Stomach smooth muscle (tissue), 2 donors: ENCODE measurements at regions not wholly inside any gene's neighbourhood (a gene's known extent, or its start where the extent isn't known, plus 50 kb on each side); places are given as distances from the start of the nearest gene placed in this dataset.

Experiments used
- H3K27ac ChIP-seq: one replicate; pipeline ENCODE4 v1.7.0; 2013; ENCODE audit warnings: mild to moderate bottlenecking, low read length, inconsistent platforms
- H3K27me3 ChIP-seq, 2 donors: one replicate each; pipeline ENCODE4 v1.7.0; 2013; ENCODE audit warnings: low read length in 2 of 2; ENCODE audit not compliant: insufficient read depth in 2 of 2, control insufficient read depth in 1 of 2
- H3K36me3 ChIP-seq, 2 donors: one replicate each; pipeline ENCODE4 v1.7.0; 2013; ENCODE audit warnings: low read length in 2 of 2; ENCODE audit not compliant: control insufficient read depth in 2 of 2, insufficient read depth in 2 of 2
- H3K4me1 ChIP-seq: one replicate; pipeline ENCODE4 v1.7.0; 2013; ENCODE audit warnings: low read length; ENCODE audit not compliant: control insufficient read depth, insufficient read depth
- H3K4me3 ChIP-seq, 2 donors: one replicate each; pipeline ENCODE4 v1.7.0; 2013; ENCODE audit warnings: low read length in 2 of 2
- H3K9ac ChIP-seq, 2 donors: one replicate each; pipeline ENCODE4 v1.7.0; 2013; ENCODE audit warnings: low read length in 2 of 2, mild to moderate bottlenecking in 1 of 2
- H3K9me3 ChIP-seq, 2 donors: one replicate each; pipeline ENCODE4 v1.7.0; 2013; ENCODE audit warnings: low read length in 2 of 2; ENCODE audit not compliant: control insufficient read depth in 2 of 2
- donor health status: healthy.
- donor health status: Pancreatic carcinoma.

DNA sequence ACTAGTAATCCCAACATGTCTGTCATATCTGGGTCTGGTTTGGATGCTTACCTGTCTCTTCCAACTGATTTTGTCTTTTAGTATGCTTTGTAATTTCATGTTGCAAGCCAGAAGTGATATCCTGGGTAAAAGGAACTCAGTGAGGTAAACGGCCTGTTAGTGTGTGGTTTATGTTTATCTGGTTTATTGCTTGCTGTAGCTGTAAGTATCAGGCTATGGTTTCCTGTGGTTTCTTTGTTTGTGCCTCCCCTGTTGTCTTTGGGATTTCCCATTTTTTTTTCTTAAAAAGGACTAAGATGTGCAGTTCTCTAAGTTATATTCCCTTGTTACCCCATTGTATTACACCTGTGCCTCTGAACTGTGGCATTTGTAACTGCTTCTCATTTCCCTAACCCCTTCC lies 323.5 kb upstream of the POM121L12 start:
- no peak overlapping the region for H3K4me3 ChIP-seq

DNA sequence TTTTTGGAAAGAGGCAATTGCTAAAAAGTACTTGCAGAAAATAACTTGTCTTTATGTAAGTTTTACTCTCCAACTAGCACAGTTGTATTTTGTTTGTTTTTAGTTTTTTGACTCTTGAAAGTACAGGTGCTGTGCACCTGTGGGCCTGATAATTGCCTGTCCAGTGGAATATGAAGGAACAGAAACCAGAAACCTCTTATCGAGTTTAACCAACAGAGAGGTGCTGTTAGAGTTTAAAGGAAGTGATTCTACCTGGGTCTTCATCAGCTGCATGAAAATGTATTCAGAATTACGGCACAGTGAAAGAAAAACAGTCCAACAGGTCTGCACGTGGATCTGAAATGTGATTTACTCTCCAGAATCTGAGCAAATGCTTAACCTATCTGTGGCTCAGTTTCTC lies 326.6 kb upstream of the POM121L12 start:
- Histone ChIP-seq H3K36me3 (no peaks in the 10 kb centered on the region), H3K4me1 (no peaks in the 10 kb centered on the region), H3K27me3 (no peaks in the 10 kb centered on the region), H3K9ac (no peak overlapping the region), H3K9me3 (no peaks in the 10 kb centered on the region), H3K4me3 (no peak overlapping the region), H3K27ac (no peak overlapping the region)

More for the DNA sequence above, 323.5 kb upstream of the POM121L12 start:
- Histone ChIP-seq H3K9me3 (no peaks in the 10 kb centered on the region), H3K36me3 (no peaks in the 10 kb centered on the region), H3K27ac (no peak overlapping the region), H3K9ac (no peak overlapping the region), H3K27me3 (no peaks in the 10 kb centered on the region), H3K4me1 (no peaks in the 10 kb centered on the region)

DNA sequence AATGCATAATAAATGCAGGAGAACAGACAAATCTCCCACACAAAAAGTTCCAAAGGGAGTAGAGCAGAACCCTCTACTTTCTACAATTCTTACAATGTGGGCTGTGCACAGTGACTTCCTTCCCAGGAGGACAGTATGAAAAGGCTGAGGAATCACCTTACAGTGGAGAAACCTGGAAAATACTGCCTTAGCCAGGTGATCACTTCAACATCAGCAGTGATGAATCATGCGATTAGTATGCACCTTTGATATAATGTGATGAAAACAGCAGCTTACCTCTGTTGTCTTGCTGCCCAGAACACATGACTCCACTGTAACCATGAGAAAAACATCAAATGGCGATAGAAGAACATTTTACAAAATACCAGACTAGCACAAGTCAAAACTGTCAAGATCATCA lies 329.7 kb upstream of the POM121L12 start:
- H3K36me3 ChIP-seq, result no peaks in the 10 kb centered on the region
- no peaks in the 10 kb centered on the region for H3K4me1 ChIP-seq
- H3K9me3 ChIP-seq, result no peaks in the 10 kb centered on the region
- no peaks in the 10 kb centered on the region for H3K27me3 ChIP-seq
- no peak overlapping the region for H3K27ac ChIP-seq
- no peak overlapping the region for H3K4me3 ChIP-seq
- no peak overlapping the region for H3K9ac ChIP-seq

DNA sequence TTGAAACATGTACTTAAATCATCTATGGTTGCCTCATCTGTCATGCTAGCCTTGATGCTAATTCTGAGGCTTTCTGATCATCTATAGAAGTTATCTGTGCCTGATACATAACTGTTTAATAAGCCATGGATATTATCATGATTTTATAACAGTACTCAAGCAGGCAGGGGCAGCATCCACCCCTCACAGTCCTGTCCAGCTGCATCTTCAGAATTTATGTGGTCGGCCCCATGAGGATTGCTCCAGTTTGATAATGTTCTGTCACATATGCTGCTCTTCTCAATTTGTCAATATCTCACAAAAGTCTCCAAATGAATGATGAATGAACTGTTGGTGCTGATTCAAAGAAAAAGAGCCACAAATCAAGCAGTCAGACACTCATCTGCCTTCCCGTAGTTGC lies 335.1 kb upstream of the POM121L12 start:
- Histone ChIP-seq H3K27ac (no peak overlapping the region), H3K27me3 (no peaks in the 10 kb centered on the region), H3K4me3 (no peak overlapping the region), H3K9ac (no peak overlapping the region), H3K36me3 (no peaks in the 10 kb centered on the region), H3K9me3 (no peaks in the 10 kb centered on the region), H3K4me1 (no peaks in the 10 kb centered on the region)

DNA sequence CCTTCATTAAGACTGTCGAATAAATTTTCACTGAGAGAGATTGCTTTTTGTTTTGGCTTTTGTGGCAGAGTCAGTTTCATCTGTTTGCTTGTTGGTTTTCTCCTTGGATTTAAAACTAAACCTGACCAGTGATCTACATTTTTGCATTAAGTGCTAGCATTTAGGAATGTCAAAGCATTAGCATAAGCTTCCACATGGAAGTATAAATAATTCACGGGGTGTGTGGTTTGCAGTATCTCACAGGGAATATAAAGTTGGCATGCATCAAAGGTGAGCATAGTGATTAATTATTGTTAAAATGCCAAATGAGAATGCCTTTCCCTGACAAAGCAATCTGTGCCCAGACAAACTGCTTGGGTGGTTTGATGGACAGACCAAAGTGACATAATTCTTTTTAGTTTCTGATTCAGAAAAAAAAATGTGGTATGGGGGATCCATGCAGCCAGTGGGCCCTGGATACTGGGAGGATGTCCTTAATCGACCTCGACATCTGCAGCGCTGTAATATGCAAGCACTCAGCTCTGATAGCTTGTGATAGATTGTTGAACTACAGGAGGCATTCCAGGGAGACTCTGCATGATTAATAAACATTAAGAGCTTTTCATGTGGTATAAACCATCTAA lies 339.3 kb upstream of the POM121L12 start:
- H3K9me3 ChIP-seq, result no peaks in the 10 kb centered on the region
- H3K4me1 ChIP-seq, result no peaks in the 10 kb centered on the region
- no peak overlapping the region for H3K9ac ChIP-seq
- no peak overlapping the region for H3K27ac ChIP-seq
- no peaks in the 10 kb centered on the region for H3K36me3 ChIP-seq
- no peak overlapping the region for H3K4me3 ChIP-seq
- H3K27me3 ChIP-seq, result no peaks in the 10 kb centered on the region

DNA sequence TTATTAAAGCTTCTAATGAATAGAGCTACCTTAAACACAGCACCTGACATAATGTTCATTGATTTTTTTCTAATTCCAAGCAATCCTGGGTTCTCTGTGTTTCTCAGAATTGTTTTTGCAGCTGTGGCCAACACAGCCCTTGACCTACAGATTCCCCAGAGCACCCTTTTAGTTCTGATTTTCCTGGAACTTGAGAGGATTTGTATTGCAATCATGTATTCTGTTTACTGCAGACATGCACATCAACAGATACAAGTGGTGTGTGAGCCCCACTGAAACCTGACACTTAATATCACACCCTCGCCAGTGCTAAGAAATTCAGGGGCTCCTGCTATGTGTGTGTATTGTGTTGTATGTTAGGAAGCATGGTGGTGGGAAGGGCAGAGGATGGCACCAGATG lies 344.2 kb upstream of the POM121L12 start:
- Histone ChIP-seq H3K27ac (no peak overlapping the region), H3K4me1 (no peaks in the 10 kb centered on the region), H3K36me3 (no peaks in the 10 kb centered on the region), H3K9me3 (no peaks in the 10 kb centered on the region), H3K9ac (no peak overlapping the region), H3K27me3 (peaks cover 0 to 2% of the 10 kb centered on the region in 2 donors), H3K4me3 (no peak overlapping the region)

DNA sequence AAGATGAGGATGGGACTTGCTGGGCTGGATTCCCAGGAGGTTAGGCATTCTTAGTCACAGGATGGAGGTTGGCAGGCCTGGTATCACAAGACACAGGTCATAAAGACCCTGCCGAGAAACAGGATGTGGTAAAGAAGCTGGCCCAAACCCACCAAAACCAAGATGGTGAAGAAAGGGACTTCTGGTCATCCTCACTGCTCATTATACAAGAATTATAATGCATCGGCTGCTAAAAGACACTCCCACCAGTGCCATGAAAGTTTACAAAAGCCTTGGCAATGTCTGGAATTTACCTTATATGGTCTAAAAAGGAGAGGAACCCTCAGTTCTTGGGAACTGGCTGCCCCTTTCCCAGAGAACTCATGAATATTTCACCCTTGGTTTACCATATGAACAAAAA lies 345.5 kb upstream of the POM121L12 start:
- Histone ChIP-seq H3K9me3 (no peaks in the 10 kb centered on the region), H3K4me1 (no peaks in the 10 kb centered on the region), H3K9ac (no peak overlapping the region)

DNA sequence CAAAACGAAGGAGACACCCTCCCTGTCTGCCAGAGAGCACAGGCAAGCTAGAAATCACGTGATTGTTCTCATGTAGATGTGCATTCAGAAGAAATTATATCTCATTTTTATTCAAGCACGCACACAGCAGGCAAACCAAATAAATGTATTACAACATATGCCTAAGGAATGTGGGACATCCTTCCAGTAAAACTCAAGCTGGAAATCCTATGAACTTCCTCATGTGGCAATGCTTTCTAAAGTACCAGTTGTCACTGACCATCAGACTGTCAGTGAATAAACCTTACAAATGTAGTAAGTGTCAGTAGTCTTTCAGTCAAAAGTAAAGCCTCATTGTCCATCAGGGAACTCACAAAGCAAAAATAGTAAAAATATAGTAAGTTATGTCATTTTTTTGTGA lies 350.1 kb upstream of the POM121L12 start:
- H3K27ac ChIP-seq, result no peak overlapping the region
- no peak overlapping the region for H3K4me3 ChIP-seq
- H3K9me3 ChIP-seq, result no peaks in the 10 kb centered on the region
- H3K36me3 ChIP-seq, result no peaks in the 10 kb centered on the region
- no peaks in the 10 kb centered on the region for H3K4me1 ChIP-seq
- H3K9ac ChIP-seq, result no peak overlapping the region
- H3K27me3 ChIP-seq, result peaks cover 0 to 2% of the 10 kb centered on the region in 2 donors

More for the DNA sequence above, 345.5 kb upstream of the POM121L12 start:
- Histone ChIP-seq H3K27ac (no peak overlapping the region), H3K27me3 (peaks cover 0 to 2% of the 10 kb centered on the region in 2 donors), H3K36me3 (no peaks in the 10 kb centered on the region), H3K4me3 (no peak overlapping the region)

DNA sequence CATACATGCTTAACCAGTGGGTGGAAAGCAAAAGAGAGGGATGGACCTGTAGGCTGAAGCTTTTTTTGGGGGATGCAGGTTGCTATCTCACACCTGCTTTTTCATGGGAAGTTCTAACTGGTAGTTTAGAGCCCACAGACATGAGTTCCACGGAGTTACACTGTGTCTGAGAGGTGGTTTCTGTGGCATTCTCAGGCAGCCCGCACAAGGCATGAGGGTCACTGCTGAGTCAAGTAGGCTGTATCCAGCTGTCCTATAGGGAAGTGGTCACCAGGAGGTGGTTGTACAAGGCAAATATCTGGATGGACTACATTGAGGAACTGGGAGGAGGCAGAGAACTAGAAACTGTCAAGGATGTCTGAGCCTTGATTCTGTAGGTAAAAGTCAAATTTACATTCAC lies 351.0 kb upstream of the POM121L12 start:
- Histone ChIP-seq H3K36me3 (no peaks in the 10 kb centered on the region), H3K4me3 (no peak overlapping the region), H3K9me3 (no peaks in the 10 kb centered on the region), H3K27me3 (peaks cover 0 to 2% of the 10 kb centered on the region in 2 donors), H3K4me1 (no peaks in the 10 kb centered on the region), H3K9ac (no peak overlapping the region), H3K27ac (no peak overlapping the region)

DNA sequence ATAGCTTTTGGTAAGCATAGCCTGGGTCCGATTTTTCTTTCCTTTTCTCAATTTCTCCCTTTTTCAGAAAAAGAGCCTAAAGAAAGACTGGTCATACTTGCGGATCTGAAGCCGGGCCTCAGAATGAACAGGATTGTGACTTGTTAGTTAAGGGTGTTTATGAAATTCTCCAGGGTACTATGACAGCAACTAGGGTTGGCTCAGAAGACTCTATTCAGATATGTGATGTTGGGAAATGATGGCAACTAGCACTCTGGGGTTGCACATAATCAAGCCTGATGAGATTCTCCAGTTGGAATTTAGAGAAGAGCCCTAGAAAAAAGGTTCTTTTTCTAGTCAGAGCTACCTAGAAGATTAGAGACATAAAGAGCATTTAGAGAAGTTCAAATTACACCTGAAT lies 352.4 kb upstream of the POM121L12 start:
- Histone ChIP-seq H3K27ac (no peak overlapping the region), H3K9ac (no peak overlapping the region), H3K4me3 (no peak overlapping the region), H3K9me3 (no peaks in the 10 kb centered on the region), H3K27me3 (peaks cover 0 to 2% of the 10 kb centered on the region in 2 donors), H3K36me3 (no peaks in the 10 kb centered on the region), H3K4me1 (no peaks in the 10 kb centered on the region)

DNA sequence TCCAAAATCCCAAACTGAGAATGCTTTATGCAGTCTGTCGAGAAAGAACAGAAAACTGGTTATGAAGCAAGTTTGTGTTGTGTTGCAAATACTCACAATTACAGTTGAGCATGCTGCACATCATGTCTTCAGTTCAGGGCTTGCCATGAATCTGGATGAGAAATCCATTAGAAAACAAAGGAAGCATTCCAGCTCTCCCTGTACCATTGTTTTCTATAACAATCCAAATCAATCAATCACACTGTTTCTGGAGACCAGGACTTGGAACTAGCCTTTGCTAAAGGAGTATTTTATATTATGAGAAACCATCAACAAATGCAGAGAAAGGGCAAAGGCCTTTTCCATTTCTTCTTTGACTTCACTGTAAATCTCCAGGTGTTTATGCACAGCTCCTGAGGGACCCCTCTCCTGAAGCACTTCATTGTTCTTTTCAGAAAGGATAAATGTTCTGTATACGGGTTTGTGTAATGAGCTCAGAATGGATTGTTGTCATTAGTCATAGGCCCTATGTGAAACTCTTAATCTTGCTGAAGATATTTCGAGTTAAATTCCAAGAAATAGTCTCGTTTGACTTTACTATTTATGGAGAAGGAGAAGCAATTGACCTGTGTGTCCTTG lies 364.7 kb upstream of the POM121L12 start:
- Histone ChIP-seq H3K9me3 (no peaks in the 10 kb centered on the region), H3K4me3 (no peak overlapping the region), H3K9ac (no peak overlapping the region), H3K36me3 (no peaks in the 10 kb centered on the region), H3K27ac (no peak overlapping the region), H3K27me3 (no peaks in the 10 kb centered on the region), H3K4me1 (no peaks in the 10 kb centered on the region)
